ENCODE measurements at regions not wholly inside any gene's neighbourhood (a gene's known extent, or its start where the extent isn't known, plus 50 kb on each side); places are given as distances from the start of the nearest gene placed in this dataset.

DNA sequence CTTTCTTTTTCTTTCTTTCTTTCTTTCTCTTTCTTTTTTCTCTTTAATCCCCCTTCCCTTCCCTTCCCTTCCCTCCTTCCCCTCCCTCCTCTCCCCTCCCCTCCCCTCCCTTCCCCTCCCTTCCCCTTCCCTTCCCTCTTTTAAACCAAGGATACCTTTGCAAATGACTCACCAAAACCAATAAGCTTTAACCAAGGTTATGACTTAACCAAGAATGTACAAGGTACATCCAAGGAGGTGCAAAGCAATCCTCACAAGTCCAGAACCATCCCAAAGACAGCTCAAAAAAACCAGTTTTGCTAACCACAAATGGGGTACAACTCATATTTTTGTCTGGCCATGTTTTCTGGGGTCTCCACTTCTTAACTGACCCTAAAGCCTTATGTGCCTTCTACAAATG is 174.7 kb upstream of the PPP1R2C start (continued):
- TF ChIP-seq, protein P1, sequence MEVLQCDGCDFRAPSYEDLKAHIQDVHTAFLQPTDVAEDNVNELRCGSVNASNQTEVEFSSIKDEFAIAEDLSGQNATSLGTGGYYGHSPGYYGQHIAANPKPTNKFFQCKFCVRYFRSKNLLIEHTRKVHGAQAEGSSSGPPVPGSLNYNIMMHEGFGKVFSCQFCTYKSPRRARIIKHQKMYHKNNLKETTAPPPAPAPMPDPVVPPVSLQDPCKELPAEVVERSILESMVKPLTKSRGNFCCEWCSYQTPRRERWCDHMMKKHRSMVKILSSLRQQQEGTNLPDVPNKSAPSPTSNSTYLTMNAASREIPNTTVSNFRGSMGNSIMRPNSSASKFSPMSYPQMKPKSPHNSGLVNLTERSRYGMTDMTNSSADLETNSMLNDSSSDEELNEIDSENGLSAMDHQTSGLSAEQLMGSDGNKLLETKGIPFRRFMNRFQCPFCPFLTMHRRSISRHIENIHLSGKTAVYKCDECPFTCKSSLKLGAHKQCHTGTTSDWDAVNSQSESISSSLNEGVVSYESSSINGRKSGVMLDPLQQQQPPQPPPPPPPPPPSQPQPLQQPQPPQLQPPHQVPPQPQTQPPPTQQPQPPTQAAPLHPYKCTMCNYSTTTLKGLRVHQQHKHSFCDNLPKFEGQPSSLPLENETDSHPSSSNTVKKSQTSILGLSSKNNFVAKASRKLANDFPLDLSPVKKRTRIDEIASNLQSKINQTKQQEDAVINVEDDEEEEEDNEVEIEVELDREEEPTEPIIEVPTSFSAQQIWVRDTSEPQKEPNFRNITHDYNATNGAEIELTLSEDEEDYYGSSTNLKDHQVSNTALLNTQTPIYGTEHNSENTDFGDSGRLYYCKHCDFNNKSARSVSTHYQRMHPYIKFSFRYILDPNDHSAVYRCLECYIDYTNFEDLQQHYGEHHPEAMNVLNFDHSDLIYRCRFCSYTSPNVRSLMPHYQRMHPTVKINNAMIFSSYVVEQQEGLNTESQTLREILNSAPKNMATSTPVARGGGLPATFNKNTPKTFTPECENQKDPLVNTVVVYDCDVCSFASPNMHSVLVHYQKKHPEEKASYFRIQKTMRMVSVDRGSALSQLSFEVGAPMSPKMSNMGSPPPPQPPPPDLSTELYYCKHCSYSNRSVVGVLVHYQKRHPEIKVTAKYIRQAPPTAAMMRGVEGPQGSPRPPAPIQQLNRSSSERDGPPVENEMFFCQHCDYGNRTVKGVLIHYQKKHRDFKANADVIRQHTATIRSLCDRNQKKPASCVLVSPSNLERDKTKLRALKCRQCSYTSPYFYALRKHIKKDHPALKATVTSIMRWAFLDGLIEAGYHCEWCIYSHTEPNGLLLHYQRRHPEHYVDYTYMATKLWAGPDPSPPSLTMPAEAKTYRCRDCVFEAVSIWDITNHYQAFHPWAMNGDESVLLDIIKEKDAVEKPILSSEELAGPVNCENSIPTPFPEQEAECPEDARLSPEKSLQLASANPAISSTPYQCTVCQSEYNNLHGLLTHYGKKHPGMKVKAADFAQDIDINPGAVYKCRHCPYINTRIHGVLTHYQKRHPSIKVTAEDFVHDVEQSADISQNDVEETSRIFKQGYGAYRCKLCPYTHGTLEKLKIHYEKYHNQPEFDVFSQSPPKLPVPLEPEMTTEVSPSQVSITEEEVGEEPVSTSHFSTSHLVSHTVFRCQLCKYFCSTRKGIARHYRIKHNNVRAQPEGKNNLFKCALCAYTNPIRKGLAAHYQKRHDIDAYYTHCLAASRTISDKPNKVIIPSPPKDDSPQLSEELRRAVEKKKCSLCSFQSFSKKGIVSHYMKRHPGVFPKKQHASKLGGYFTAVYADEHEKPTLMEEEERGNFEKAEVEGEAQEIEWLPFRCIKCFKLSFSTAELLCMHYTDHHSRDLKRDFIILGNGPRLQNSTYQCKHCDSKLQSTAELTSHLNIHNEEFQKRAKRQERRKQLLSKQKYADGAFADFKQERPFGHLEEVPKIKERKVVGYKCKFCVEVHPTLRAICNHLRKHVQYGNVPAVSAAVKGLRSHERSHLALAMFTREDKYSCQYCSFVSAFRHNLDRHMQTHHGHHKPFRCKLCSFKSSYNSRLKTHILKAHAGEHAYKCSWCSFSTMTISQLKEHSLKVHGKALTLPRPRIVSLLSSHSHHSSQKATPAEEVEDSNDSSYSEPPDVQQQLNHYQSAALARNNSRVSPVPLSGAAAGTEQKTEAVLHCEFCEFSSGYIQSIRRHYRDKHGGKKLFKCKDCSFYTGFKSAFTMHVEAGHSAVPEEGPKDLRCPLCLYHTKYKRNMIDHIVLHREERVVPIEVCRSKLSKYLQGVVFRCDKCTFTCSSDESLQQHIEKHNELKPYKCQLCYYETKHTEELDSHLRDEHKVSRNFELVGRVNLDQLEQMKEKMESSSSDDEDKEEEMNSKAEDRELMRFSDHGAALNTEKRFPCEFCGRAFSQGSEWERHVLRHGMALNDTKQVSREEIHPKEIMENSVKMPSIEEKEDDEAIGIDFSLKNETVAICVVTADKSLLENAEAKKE (CRISPR knock-in tag; IDR thresholded peaks at IDR 0.05) = no peak
- TF ChIP-seq POLR2AphosphoS5 (IDR thresholded peaks at IDR 0.05; ENCODE audit: low read depth) (no peak), ZNF331 (CRISPR knock-in tag; IDR thresholded peaks at IDR 0.05; ENCODE audit: low read depth) (no peak), JUNB (IDR thresholded peaks at IDR 0.05; ENCODE audit: unreplicated experiment) (no peak), STAT1 (IDR thresholded peaks at IDR 0.05; ENCODE audit: unreplicated experiment) (no peak)
- TF ChIP-seq, protein P2, sequence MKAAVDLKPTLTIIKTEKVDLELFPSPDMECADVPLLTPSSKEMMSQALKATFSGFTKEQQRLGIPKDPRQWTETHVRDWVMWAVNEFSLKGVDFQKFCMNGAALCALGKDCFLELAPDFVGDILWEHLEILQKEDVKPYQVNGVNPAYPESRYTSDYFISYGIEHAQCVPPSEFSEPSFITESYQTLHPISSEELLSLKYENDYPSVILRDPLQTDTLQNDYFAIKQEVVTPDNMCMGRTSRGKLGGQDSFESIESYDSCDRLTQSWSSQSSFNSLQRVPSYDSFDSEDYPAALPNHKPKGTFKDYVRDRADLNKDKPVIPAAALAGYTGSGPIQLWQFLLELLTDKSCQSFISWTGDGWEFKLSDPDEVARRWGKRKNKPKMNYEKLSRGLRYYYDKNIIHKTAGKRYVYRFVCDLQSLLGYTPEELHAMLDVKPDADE (IDR thresholded peaks at IDR 0.05) = no peak

GRCh38 chrX:42954880-42955279 is 176.9 kb upstream of the PPP1R2C start:
- H3K27ac Mint-ChIP-seq = no peak overlapping the region
- H3K4me1 ChIP-seq (ENCODE audit: insufficient read depth) = no peaks in the 10 kb centered on the region
- H4K20me1 ChIP-seq (replicated peaks; ENCODE audit: insufficient read depth) = no peaks in the 10 kb centered on the region
- H3K27ac ChIP-seq (ENCODE audit: low read depth) = no peak overlapping the region
- H3K9me2 ChIP-seq (ENCODE audit: insufficient read depth) = no peaks in the 10 kb centered on the region
- H3K36me3 Mint-ChIP-seq (ENCODE audit: low read depth) = peaks cover 6% of the 10 kb centered on the region; the same call in 2 of the 3 replicates
- no peak overlapping the region for H2AFZ ChIP-seq
- no peak for ATAC-seq
- H3F3A ChIP-seq (replicated peaks; ENCODE audit: low read depth) = no peaks in the 10 kb centered on the region
- H3K4me1 Mint-ChIP-seq = no peaks in the 10 kb centered on the region
- H3K27me3 ChIP-seq (ENCODE audit: insufficient read depth) = no peaks in the 10 kb centered on the region
- no peaks in the 10 kb centered on the region for H3K36me3 ChIP-seq (ENCODE audit: insufficient read depth)
- no peaks in the 10 kb centered on the region for H3K79me2 ChIP-seq (replicated peaks; ENCODE audit: insufficient read depth)
- no peak overlapping the region for H3K4me3 ChIP-seq
- no peaks in the 10 kb centered on the region for H3K27me3 Mint-ChIP-seq (ENCODE audit: insufficient read depth, low read depth, poor library complexity)
- no peak overlapping the region for H3K4me3 Mint-ChIP-seq
- DNase-seq (ENCODE audit: low spot score) = no peak
- H3K4me2 ChIP-seq = no peak overlapping the region
- peaks cover 12% of the 10 kb centered on the region; the same call in 2 of the 3 replicates for H3K9me3 Mint-ChIP-seq
- TF ChIP-seq ZNF331 (CRISPR knock-in tag; IDR thresholded peaks at IDR 0.05; ENCODE audit: low read depth) (no peak), EZH2 (IDR thresholded peaks at IDR 0.05; ENCODE audit: low read depth, unreplicated experiment) (no peak), REST (IDR thresholded peaks at IDR 0.05; ENCODE audit: unreplicated experiment) (no peak), NANOG (IDR thresholded peaks at IDR 0.05; ENCODE audit: borderline replicate concordance) (no peak), EZH2phosphoT487 (IDR thresholded peaks at IDR 0.05; ENCODE audit: unreplicated experiment) (no peak), CREB1 (CRISPR knock-in tag; IDR thresholded peaks at IDR 0.05; ENCODE audit: low read depth) (no peak), POLR2AphosphoS5 (IDR thresholded peaks at IDR 0.05; ENCODE audit: low read depth) (no peak)
- TF ChIP-seq, protein P3, sequence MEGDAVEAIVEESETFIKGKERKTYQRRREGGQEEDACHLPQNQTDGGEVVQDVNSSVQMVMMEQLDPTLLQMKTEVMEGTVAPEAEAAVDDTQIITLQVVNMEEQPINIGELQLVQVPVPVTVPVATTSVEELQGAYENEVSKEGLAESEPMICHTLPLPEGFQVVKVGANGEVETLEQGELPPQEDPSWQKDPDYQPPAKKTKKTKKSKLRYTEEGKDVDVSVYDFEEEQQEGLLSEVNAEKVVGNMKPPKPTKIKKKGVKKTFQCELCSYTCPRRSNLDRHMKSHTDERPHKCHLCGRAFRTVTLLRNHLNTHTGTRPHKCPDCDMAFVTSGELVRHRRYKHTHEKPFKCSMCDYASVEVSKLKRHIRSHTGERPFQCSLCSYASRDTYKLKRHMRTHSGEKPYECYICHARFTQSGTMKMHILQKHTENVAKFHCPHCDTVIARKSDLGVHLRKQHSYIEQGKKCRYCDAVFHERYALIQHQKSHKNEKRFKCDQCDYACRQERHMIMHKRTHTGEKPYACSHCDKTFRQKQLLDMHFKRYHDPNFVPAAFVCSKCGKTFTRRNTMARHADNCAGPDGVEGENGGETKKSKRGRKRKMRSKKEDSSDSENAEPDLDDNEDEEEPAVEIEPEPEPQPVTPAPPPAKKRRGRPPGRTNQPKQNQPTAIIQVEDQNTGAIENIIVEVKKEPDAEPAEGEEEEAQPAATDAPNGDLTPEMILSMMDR (conservative IDR thresholded peaks at IDR 0.05; ENCODE audit: low read depth in 2 of 2) = no peak
- TF ChIP-seq, protein P2 (IDR thresholded peaks at IDR 0.05) = no peak

All from GM23338 (cell line).